Keratinocyte (primary cell): ENCODE measurements at regions not wholly inside any gene's neighbourhood (a gene's known extent, or its start where the extent isn't known, plus 50 kb on each side); places are given as distances from the start of the nearest gene placed in this dataset.

Experiments
- EZH2 ChIP-seq: IDR thresholded peaks from one replicate; pipeline ENCODE4 v1.6.1; 2012; ENCODE audit warnings: inconsistent platforms, mild to moderate bottlenecking, low read length, moderate library complexity
- TF ChIP-seq, protein P1 (sequence below), 3 experiments: IDR thresholded peaks in 1 of 3; conservative IDR thresholded peaks in 1 of 3; optimal IDR thresholded peaks in 1 of 3; 2 replicates in 2 of 3; 3 replicates in 1 of 3; pipeline versions ENCODE3 to v1.5.1; 2011; ENCODE audit warnings: low read length in 3 of 3, mild to moderate bottlenecking in 3 of 3, moderate library complexity in 2 of 3, control low read depth in 1 of 3, inconsistent platforms in 1 of 3; ENCODE audit not compliant: insufficient read depth in 2 of 3; ENCODE audit errors: extremely low read depth in 1 of 3

DNA sequence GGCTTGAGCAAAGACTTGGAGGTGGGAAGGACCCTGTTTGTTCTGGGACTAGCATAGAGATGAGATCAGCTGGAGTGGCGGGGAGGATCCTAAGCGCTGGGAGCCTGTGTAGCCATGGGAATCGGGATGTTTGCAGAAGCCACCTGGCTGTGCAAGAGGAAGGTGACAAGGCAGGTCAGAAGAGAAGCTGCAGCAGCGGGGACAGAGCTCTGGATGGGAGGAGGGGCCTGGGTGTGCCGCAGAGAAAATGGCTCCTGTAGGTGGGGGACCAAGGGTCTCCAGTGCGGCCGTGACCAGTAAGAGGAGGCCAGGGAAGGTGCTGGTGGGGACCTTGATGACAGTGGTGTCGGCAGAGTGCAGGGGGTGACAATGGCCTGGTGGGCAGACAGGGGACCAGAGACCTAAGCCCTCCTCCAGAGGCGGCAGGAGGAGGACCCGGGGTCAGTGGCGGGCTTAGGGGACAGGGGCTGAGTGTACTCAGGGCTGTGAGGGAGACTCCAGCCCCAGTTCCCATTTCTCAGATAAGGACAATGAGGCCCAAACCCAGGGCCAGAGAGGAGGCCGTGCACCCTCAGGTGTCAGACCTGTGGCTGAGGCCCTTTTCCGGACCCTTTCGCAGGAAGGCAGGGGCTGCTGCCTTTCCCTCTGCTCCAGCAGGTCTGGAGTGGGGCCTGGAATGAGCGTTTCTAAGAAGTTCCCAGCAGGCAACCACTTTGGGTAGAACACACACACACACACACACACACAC lies 206.6 kb upstream of the RTL1 start:
- TF ChIP-seq, protein P1, sequence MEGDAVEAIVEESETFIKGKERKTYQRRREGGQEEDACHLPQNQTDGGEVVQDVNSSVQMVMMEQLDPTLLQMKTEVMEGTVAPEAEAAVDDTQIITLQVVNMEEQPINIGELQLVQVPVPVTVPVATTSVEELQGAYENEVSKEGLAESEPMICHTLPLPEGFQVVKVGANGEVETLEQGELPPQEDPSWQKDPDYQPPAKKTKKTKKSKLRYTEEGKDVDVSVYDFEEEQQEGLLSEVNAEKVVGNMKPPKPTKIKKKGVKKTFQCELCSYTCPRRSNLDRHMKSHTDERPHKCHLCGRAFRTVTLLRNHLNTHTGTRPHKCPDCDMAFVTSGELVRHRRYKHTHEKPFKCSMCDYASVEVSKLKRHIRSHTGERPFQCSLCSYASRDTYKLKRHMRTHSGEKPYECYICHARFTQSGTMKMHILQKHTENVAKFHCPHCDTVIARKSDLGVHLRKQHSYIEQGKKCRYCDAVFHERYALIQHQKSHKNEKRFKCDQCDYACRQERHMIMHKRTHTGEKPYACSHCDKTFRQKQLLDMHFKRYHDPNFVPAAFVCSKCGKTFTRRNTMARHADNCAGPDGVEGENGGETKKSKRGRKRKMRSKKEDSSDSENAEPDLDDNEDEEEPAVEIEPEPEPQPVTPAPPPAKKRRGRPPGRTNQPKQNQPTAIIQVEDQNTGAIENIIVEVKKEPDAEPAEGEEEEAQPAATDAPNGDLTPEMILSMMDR (optimal IDR thresholded peaks at IDR 0.05 in 1 of 3, IDR thresholded peaks at IDR 0.05 in 1 of 3, conservative IDR thresholded peaks at IDR 0.05 in 1 of 3; ENCODE audit: extremely low read depth in 1 of 3, insufficient read depth in 2 of 3, low read length in 3 of 3) = no peak
- TF ChIP-seq EZH2 = no peak
